Stimulated activated CD8-positive, alpha-beta memory T cell treated with anti-CD3 and anti-CD28 coated beads, Interleukin-4, amount 100 ng/mL, for 4 hours (primary cell): ENCODE measurements at regions not wholly inside any gene's neighbourhood (a gene's known extent, or its start where the extent isn't known, plus 50 kb on each side); places are given as distances from the start of the nearest gene placed in this dataset.

Source experiments
- DNase-seq, 2 donors: peaks; one replicate each; pipeline ENCODE4 v3.0.0-alpha.2; 2020; ENCODE audit warnings: low read depth in 2 of 2, low spot score in 1 of 2

GRCh38 chr12:124371970-124372555 is 77.2 kb downstream of the RFLNA start:
- no peak for DNase-seq

GRCh38 chr12:124371366-124371765 is 76.5 kb downstream of the RFLNA start:
- no peak for DNase-seq

- DNase-seq = no peak
These were observed 76.0 kb downstream of the RFLNA start for GRCh38 chr12:124370851-124371250.

GRCh38 chr12:124370384-124370783 is 75.5 kb downstream of the RFLNA start:
- DNase-seq = no peak

- no peak for DNase-seq
These were observed 75.0 kb downstream of the RFLNA start for GRCh38 chr12:124369827-124370378.

GRCh38 chr12:124369055-124369826 is 74.3 kb downstream of the RFLNA start:
- no peak for DNase-seq

- DNase-seq = no peak
These were observed 73.6 kb downstream of the RFLNA start for GRCh38 chr12:124368421-124369032.

- no peak for DNase-seq
These were observed 71.0 kb downstream of the RFLNA start for GRCh38 chr12:124365726-124366430.
